ENCODE measurements at regions not wholly inside any gene's neighbourhood (a gene's known extent, or its start where the extent isn't known, plus 50 kb on each side); places are given as distances from the start of the nearest gene placed in this dataset.
"Not testable (repeated sequence)": the region's sequence is repeated elsewhere in the genome, so short reads cannot be mapped to it uniquely, and the experiment has no call there.

DNA sequence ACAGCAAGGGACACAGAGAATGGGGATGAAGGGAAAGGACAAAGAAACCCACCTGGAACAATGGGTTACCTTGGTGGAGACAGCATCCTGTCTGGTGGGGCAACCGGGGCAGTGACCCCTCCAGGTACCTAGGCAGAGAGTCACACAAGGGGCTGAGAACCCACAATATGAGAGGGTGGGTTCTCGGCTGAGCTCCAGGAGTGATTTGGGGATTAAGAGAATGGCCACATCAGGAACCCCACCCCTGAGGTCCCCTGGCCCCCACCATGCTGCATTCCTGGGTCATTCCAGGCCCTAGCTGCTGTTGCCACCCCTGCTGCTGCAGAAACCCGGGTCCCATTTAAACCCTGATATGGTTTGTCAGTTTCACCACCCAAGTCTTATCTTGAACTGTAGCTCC is 172.3 kb downstream of the RTP5 start:
- H3K4me3 Mint-ChIP-seq = no peak overlapping the region
- Histone ChIP-seq H3K4me1 (ENCODE audit: control insufficient read depth, insufficient read depth, low read length) (no peaks in the 10 kb centered on the region), H3K9ac (ENCODE audit: extremely low read depth, low read length, poor library complexity, severe bottlenecking) (no peak overlapping the region), H3K9me3 (ENCODE audit: control insufficient read depth, low read length) (no peaks in the 10 kb centered on the region), H3K27ac (ENCODE audit: low read depth, low read length) (no peak overlapping the region), H3K4me3 (ENCODE audit: low read length) (no peak overlapping the region), H3K27me3 (ENCODE audit: control insufficient read depth, insufficient read depth, low read length, poor library complexity, severe bottlenecking) (peaks cover 46% of the 10 kb centered on the region), H3K36me3 (ENCODE audit: control insufficient read depth, insufficient read depth, low read length) (no peaks in the 10 kb centered on the region)
- H3K27ac Mint-ChIP-seq = no peak overlapping the region
- peaks cover 77% of the 10 kb centered on the region for H3K27me3 Mint-ChIP-seq (ENCODE audit: insufficient read depth)
- H3K4me1 Mint-ChIP-seq = peaks cover 5% of the 10 kb centered on the region
- H3K36me3 Mint-ChIP-seq (ENCODE audit: low read depth) = peaks cover 4% of the 10 kb centered on the region
- no peak for DNase-seq
- H3K9me3 Mint-ChIP-seq = peaks cover 18% of the 10 kb centered on the region
- TF ChIP-seq, protein P1, sequence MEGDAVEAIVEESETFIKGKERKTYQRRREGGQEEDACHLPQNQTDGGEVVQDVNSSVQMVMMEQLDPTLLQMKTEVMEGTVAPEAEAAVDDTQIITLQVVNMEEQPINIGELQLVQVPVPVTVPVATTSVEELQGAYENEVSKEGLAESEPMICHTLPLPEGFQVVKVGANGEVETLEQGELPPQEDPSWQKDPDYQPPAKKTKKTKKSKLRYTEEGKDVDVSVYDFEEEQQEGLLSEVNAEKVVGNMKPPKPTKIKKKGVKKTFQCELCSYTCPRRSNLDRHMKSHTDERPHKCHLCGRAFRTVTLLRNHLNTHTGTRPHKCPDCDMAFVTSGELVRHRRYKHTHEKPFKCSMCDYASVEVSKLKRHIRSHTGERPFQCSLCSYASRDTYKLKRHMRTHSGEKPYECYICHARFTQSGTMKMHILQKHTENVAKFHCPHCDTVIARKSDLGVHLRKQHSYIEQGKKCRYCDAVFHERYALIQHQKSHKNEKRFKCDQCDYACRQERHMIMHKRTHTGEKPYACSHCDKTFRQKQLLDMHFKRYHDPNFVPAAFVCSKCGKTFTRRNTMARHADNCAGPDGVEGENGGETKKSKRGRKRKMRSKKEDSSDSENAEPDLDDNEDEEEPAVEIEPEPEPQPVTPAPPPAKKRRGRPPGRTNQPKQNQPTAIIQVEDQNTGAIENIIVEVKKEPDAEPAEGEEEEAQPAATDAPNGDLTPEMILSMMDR (conservative IDR thresholded peaks at IDR 0.05) = no peak
- WGBS, 2 experiments (ENCODE audit: insufficient coverage in 1 of 2, insufficient read length in 1 of 2) = 86 to 100% methylated on average over 2 to 3 of the region's 3 CpGs

DNA sequence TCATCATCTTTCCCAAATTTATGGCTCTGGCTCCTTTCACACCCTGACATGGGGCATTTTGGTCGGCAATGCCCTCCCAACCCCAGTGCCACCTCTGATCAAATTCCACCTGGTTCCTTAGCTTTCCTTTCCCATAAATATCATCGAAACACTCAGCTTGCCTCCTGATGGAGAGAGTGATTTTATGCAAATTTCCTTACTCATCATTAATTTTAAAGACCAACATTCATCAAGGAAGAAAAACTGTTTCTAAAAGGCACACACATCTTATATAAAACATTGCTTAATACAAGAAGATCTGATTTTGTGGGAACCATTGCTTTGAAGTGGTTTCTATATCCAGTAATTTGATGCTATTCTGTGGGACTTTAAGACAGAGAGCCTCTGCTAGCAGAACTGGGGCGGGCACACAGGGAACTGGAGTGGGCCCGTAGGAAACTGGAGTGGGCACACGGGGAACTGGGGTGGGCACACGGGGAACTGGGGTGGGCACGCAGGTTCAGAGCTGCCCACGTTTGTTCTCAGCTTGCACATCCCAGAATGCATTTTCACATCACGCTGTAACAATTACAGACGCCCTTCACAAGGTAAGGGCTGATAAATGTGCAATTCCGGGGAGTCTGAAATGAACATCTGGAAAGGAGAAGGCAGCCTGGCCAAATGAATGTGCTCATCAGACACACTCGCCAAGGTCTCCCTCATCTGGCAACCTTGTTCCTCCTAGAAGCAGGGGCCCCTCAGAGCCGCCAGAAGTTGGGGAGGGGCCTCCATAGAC is 174.2 kb downstream of the RTP5 start:
- peaks cover under 1% of the 10 kb centered on the region for H3K9me3 ChIP-seq (ENCODE audit: control insufficient read depth, low read length)
- Mint-ChIP-seq H3K27me3 (ENCODE audit: insufficient read depth) (peaks cover 80% of the 10 kb centered on the region), H3K4me3 (no peak overlapping the region), H3K4me1 (peaks cover under 1% of the 10 kb centered on the region), H3K9me3 (peaks cover 28% of the 10 kb centered on the region), H3K27ac (no peak overlapping the region), H3K36me3 (ENCODE audit: low read depth) (peaks cover 8% of the 10 kb centered on the region)
- DNase-seq = no peak
- H3K9ac ChIP-seq (ENCODE audit: extremely low read depth, low read length, poor library complexity, severe bottlenecking) = no peak overlapping the region
- TF ChIP-seq, protein P1 (conservative IDR thresholded peaks at IDR 0.05) = no peak
- WGBS, 2 experiments (ENCODE audit: insufficient coverage in 1 of 2, insufficient read length in 1 of 2) = 67 to 82% methylated on average over 7 to 13 of the region's 13 CpGs
- H3K4me1 ChIP-seq (ENCODE audit: control insufficient read depth, insufficient read depth, low read length) = no peaks in the 10 kb centered on the region
- H3K36me3 ChIP-seq (ENCODE audit: control insufficient read depth, insufficient read depth, low read length) = no peaks in the 10 kb centered on the region
- no peak overlapping the region for H3K27ac ChIP-seq (ENCODE audit: low read depth, low read length)
- H3K4me3 ChIP-seq (ENCODE audit: low read length) = no peak overlapping the region
- peaks cover 53% of the 10 kb centered on the region for H3K27me3 ChIP-seq (ENCODE audit: control insufficient read depth, insufficient read depth, low read length, poor library complexity, severe bottlenecking)

DNA sequence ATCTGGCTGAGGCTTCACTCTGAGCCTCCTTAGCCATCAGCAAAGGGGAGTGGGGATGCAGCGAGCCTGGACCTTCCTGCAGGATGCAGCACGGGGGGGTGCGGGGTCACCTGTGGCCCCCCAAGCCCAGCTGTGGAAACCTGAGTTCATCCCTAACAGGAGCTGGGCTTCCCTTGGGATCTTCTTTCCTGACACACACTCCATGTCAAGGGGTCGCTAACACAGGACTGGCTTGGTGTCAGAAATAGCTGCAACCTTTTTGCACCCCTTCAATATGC is 174.7 kb downstream of the RTP5 start:
- no peak overlapping the region for H3K9ac ChIP-seq (ENCODE audit: extremely low read depth, low read length, poor library complexity, severe bottlenecking)
- no peaks in the 10 kb centered on the region for H3K4me1 ChIP-seq (ENCODE audit: control insufficient read depth, insufficient read depth, low read length)
- H3K9me3 ChIP-seq (ENCODE audit: control insufficient read depth, low read length) = peaks cover 6% of the 10 kb centered on the region
- H3K27ac Mint-ChIP-seq = no peak overlapping the region
- no peaks in the 10 kb centered on the region for H3K4me1 Mint-ChIP-seq
- DNase-seq = no peak
- H3K27me3 ChIP-seq (ENCODE audit: control insufficient read depth, insufficient read depth, low read length, poor library complexity, severe bottlenecking) = peaks cover 58% of the 10 kb centered on the region
- 81 to 96% methylated on average over 3 to 4 of the region's 4 CpGs for WGBS, 2 experiments (ENCODE audit: insufficient coverage in 1 of 2, insufficient read length in 1 of 2)
- no peaks in the 10 kb centered on the region for H3K36me3 ChIP-seq (ENCODE audit: control insufficient read depth, insufficient read depth, low read length)
- peaks cover 31% of the 10 kb centered on the region for H3K9me3 Mint-ChIP-seq
- TF ChIP-seq, protein P1 (conservative IDR thresholded peaks at IDR 0.05) = no peak
- H3K27ac ChIP-seq (ENCODE audit: low read depth, low read length) = no peak overlapping the region
- H3K4me3 ChIP-seq (ENCODE audit: low read length) = no peak overlapping the region
- H3K4me3 Mint-ChIP-seq = no peak overlapping the region
- peaks cover 85% of the 10 kb centered on the region for H3K27me3 Mint-ChIP-seq (ENCODE audit: insufficient read depth)
- H3K36me3 Mint-ChIP-seq (ENCODE audit: low read depth) = peaks cover 8% of the 10 kb centered on the region

DNA sequence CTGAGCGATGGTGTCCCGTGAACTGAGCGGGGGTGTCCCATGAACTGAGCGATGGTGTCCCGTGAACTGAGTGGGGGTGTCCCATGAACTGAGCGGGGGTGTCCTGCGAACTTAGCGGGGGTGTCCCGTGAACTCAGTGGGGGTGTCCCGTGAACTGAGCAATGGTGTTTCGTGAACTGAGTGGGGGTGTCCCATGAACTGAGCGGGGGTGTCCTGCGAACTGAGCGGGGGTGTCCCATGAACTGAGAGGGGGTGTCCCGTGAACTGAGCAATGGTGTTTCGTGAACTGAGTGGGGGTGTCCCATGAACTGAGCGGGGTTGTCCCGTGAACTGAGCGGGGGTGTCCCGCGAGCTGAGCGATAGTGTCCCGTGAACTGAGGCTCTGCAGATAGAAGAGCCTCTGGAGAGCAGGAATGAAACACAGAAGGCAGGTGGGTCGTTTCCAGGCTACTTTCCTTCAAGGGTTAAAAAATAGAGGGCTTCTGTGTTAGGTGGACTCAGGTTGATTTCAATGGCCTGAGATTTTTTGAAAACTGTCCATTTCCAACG is 176.1 kb downstream of the RTP5 start:
- DNase-seq; H3K4me1 Mint-ChIP-seq; H3K36me3 Mint-ChIP-seq (ENCODE audit: low read depth); H3K27ac ChIP-seq (ENCODE audit: low read depth, low read length); H3K27ac Mint-ChIP-seq; H3K9ac ChIP-seq (ENCODE audit: extremely low read depth, low read length, poor library complexity, severe bottlenecking); H3K9me3 ChIP-seq (ENCODE audit: control insufficient read depth, low read length); H3K4me1 ChIP-seq (ENCODE audit: control insufficient read depth, insufficient read depth, low read length); H3K4me3 ChIP-seq (ENCODE audit: low read length); H3K36me3 ChIP-seq (ENCODE audit: control insufficient read depth, insufficient read depth, low read length); H3K4me3 Mint-ChIP-seq: not testable (repeated sequence)
- H3K27me3 Mint-ChIP-seq (ENCODE audit: insufficient read depth) = peaks cover 87% of the 10 kb centered on the region
- 85 to 89% methylated on average over 9 to 24 of the region's 25 CpGs for WGBS, 2 experiments (ENCODE audit: insufficient coverage in 1 of 2, insufficient read length in 1 of 2)
- peaks cover 72% of the 10 kb centered on the region for H3K27me3 ChIP-seq (ENCODE audit: control insufficient read depth, insufficient read depth, low read length, poor library complexity, severe bottlenecking)
- peaks cover 35% of the 10 kb centered on the region for H3K9me3 Mint-ChIP-seq

Data from endodermal cell (in vitro differentiated cells).